GM21619 (cell line): ENCODE measurements at regions not wholly inside any gene's neighbourhood (a gene's known extent, or its start where the extent isn't known, plus 50 kb on each side); places are given as distances from the start of the nearest gene placed in this dataset.
A peak's percentile ranks its signal among the peaks of the same experiment; 100 is the strongest.
"Not testable (repeated sequence)": the region's sequence is repeated elsewhere in the genome, so short reads cannot be mapped to it uniquely, and the experiment has no call there.

Experiments used
- ATAC-seq: cut with Tn5 transposase; IDR thresholded peaks from one replicate; pipeline ENCODE4 v1.9.1; 2021; ENCODE audit not compliant: unreplicated experiment

DNA sequence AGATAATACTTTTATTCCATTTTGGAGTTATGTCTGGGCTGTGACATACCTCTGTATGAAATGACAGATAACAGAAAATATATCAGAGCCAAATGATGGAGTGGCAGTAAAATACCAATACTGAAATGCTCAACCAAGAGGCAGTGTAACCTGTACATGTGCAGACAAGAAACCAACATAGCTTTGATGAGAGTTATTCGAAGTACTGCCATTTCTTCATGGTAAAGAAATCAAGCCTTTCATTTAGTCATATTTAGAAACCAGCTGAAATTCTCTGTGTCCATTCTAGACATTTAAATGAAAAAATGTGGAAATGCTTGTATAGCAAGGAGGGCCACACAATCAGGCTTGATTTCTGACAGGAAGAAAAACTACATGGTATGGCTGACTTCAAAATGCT is 127.1 kb upstream of the PTPRZ1 start:
- ATAC-seq, result no peak

DNA sequence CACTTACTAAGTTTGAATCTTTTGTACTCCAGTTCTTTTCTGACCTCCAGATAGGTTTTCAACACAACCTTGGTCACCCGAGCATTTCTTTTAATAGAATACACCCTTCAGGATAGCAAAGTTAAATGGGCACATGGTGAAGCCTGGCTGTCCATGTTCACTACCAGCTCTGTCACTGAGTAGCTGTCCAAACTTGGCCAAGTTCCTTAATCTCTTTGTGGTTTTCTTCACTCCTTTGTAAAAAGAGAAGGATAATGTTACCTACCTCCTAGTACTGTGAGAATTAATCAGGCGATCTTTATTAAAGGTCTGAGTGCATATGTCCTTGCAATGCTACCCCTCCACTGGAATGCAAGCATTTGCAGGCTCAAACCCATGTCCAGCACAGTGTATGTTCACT is 128.1 kb upstream of the PTPRZ1 start:
- no peak for ATAC-seq

DNA sequence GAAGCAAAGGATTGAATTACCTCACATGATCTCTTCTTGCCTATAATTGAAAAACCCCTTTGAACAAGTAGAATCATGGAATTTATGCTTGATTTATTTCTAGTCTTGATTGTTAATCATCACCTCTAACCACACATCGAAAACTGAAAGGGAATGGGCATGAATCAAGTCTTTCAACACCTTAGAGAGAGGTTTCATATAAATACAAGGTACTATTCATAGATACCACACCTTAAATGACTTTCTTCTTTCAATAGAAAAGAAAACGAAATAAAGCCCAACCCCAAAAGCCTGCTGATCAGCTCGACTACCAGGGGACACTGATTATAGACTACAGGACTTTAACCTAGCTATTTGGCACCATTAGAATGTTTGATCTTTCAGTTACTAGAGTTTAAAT is 128.6 kb upstream of the PTPRZ1 start:
- peak; percentile 66 for ATAC-seq

DNA sequence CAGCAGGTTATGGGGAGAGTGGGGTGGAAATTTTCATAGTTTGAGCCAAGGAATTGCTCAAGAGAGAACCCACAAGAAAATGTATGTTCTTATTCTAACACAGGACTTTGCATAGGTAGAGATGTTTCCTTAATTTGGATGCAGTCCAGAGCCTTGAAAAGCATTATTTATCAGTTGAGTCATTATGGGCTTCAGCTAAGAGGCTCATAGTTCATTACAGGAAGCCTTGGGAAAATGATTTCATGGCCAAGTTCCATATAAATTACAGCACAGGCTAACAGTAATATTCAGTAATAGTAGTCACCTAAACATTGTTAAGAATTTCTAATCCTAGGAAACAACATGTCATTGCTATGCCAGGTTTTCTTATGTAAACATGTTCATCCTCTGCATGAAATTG is 131.1 kb upstream of the PTPRZ1 start:
- ATAC-seq, result no peak

DNA sequence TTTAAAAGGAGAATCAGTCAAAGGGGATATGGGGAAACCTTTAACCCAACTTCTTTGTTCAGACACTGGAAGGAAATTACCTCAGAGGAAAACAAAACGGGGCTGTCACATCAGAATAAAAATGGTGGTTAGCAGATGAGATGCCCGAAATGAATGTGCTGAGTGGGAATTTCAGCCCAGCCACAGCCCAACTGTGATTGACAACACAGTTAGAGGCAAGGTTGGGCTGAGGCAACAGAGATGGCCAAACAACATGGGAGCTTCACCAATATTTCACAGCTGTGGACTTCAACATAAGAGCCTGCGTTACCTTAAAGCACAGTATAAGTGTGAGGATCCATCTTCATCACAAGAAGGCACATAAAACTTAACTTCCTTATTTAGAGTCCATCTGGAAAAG is 133.5 kb upstream of the PTPRZ1 start:
- ATAC-seq, result no peak

DNA sequence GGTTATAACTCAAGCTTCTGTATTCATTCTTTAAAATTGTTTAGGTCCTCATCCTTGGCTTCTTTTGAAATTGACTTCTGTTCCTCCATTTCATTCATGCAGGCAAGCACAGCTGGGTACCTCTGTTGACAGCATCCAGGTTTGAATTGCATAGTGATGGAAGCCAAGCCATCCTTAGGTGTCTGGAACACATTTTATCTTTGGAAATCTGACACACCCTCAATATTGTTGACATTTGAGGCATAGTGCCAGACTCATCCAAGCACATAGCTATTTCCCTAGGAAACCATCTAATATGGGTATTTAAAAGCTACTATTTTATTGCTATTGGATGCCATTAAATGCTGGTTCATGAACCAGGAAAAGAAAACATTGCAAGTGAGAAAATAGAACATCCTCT is 142.1 kb upstream of the PTPRZ1 start:
- no peak for ATAC-seq

- ATAC-seq, result no peak
Measured at GRCh38 chr7:121714559-121715303, 158.2 kb upstream of the PTPRZ1 start.

GRCh38 chr7:121712961-121713360 is 160.0 kb upstream of the PTPRZ1 start:
- not testable (repeated sequence) for ATAC-seq

- ATAC-seq, result no peak
Measured at GRCh38 chr7:121697731-121698316, 175.1 kb upstream of the PTPRZ1 start.

GRCh38 chr7:121696954-121697353 is 176.0 kb upstream of the PTPRZ1 start:
- ATAC-seq, result no peak

GRCh38 chr7:121689749-121690148 is 183.2 kb upstream of the PTPRZ1 start:
- no peak for ATAC-seq

DNA sequence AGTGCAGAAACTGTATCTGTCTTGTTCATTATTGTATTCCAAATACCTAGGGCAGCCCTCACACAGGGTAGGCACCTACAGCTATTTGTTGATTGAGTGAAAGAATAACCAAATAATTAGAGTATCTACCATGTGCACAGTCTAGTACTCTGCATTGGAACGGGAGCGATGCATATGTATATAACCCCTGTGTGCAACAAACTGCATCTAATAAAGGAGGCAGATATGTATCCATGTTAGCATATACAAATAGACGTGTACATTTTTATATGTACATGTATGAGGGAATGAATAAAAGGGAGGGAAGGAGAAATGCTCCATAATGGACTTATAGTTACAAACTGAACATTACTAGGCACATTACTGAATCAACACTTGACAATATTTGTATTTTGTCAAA is 191.3 kb upstream of the PTPRZ1 start:
- ATAC-seq, result no peak

DNA sequence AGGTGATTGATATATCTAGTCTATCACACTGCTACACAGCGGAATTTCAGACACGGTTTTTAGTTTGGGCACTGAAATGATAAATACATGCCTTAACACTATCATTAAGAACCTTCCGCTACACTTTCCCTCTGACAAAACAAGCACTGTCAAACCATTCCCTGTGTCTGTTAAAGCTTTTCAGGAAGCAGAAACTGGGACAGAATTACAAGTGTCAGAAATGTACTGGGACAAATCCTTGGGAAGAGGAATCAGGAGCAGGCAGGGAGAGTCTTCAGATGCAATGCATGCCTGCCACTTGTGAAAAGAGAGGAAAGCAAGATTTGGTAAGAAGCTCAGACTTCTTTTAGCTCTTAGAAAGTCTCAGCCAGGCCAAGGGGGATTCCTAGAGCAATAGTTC is 196.8 kb upstream of the PTPRZ1 start:
- no peak for ATAC-seq

DNA sequence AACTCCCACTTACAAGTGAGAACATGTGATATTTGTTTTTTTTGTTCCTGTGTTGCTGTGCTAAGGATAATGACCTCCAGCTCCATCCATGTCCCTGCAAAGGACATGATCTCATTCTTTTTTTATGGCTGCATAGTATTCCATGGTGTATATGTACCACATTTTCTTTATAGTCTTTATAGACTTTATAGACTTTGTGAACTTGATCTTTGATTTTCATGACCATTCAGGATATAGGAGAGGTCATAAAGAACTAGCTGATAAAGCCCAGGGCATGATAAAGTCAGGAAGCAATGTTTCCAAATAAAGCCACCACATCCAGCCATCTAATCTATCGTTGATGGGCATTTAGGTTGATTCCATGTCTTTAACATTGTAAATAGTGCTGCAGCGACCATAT is 198.5 kb upstream of the PTPRZ1 start:
- ATAC-seq, result not testable (repeated sequence)

GRCh38 chr7:121669144-121669543 is 203.8 kb upstream of the PTPRZ1 start:
- ATAC-seq, result no peak

DNA sequence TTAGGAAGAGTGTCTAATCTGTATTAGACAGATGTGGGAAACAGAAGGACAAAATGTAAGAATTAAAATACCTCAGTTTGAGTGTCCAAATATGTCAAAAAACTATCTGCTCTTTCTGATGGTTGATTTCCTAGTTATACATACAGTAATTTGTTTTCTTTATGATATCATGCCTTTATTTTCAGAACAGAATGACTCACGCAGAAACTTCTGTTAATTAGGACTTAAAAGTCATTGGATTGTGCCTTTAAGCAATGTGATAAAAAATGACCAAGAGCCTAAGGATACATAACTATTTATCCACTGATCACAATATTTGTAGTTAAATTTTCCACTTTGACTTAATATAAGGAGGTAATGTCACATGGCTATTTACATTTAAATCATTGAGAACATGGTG is 206.7 kb upstream of the PTPRZ1 start:
- ATAC-seq, result no peak

GRCh38 chr7:121643320-121643719 is 229.6 kb upstream of the PTPRZ1 start:
- ATAC-seq, result no peak

DNA sequence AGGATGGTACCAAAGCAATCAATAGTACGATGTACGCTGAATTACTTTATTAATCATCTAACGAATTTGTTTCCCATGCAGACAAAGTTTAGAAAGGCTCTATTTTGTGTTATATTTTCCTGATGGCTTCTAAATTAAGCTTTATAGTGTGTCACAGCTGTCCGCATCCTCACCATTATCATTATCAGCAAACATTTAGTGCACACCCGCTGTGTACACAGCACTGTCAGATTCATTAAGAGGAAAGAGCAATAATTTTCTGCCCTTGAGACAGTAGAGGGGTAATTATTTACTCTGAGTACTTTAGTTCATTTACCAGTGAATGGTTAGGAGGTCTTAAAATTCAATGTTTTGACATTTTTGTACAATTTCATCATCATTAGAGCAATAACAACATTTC is 233.3 kb upstream of the PTPRZ1 start:
- ATAC-seq, result no peak

GRCh38 chr7:121638286-121638685 is 234.7 kb upstream of the PTPRZ1 start:
- ATAC-seq, result no peak

DNA sequence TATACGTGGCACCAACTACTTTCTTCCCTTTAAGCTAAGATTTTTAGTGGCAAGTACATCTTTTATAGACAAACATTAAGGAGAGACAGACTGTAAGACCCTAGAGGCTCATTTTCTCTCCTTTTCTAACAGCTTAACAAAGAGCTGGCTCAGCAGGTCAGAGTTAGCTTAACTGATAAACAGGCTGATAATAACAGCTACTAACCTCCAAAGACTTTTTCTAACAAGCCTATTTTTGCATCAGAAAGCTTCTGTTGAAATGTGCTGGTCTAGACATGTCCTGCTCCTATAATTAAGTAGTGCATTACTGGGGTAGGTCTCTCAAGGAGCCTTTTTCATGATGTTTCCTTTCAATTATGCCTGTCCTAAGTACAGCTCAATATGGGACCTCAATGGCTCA is 238.2 kb upstream of the FAM3C start:
- ATAC-seq, result no peak

GRCh38 chr7:121633186-121633585 is 237.1 kb upstream of the FAM3C start:
- no peak for ATAC-seq

- no peak for ATAC-seq
Measured at GRCh38 chr7:121624958-121625357, 228.8 kb upstream of the FAM3C start.
